Stomach (tissue), 8 donors: ENCODE measurements at regions not wholly inside any gene's neighbourhood (a gene's known extent, or its start where the extent isn't known, plus 50 kb on each side); places are given as distances from the start of the nearest gene placed in this dataset.
A peak's percentile ranks its signal among the peaks of the same experiment; 100 is the strongest.

ENCODE experiments used
- DNase-seq, 2 donors: peaks; one replicate each; pipeline versions ENCODE4 v3.0.0 to v3.0.0-alpha.2; 2013 to 2019
- H3K27ac ChIP-seq, 5 donors: fragments of 200-600 bp in 4 of 5; sonication (generic) in 4 of 5; one replicate each; pipeline ENCODE4 v1.5.1; 2013 to 2019; ENCODE audit warnings: mild to moderate bottlenecking in 1 of 5, moderate library complexity in 1 of 5
- H3K27me3 ChIP-seq, 3 donors: fragments of 200-600 bp; sonication (generic); one replicate each; pipeline ENCODE4 v1.5.1; 2017 to 2019; ENCODE audit warnings: mixed run types in 1 of 3
- H3K36me3 ChIP-seq, 4 donors: fragments of 200-600 bp; sonication (generic); 1 replicate in 3 of 4; 2 replicates in 1 of 4; pipeline ENCODE4 v1.5.1; 2016 to 2019
- H3K4me1 ChIP-seq, 4 donors: fragments of 200-600 bp; sonication (generic); one replicate each; pipeline ENCODE4 v1.5.1; 2016 to 2019
- H3K4me3 ChIP-seq, 4 donors: fragments of 200-600 bp; sonication (generic) in 3 of 4; one replicate each; pipeline ENCODE4 v1.5.1; 2016 to 2019; ENCODE audit warnings: mild to moderate bottlenecking in 1 of 4
- H3K9me3 ChIP-seq, 4 donors: fragments of 200-600 bp; sonication (generic); one replicate each; pipeline ENCODE4 v1.5.1; 2016 to 2019
- EP300 ChIP-seq: sonication (generic); formaldehyde crosslinking; IDR thresholded peaks from one replicate; pipeline ENCODE4 v1.6.1; 2017; ENCODE audit warnings: antibody characterized with exemption
- POLR2A ChIP-seq, 4 donors: fragments of 450-650 bp; IDR thresholded peaks; one replicate each; pipeline ENCODE4 v1.6.1; 2016; ENCODE audit warnings: antibody characterized with exemption in 4 of 4, control low read depth in 2 of 4, mild to moderate bottlenecking in 1 of 4, moderate library complexity in 1 of 4
- POLR2AphosphoS5 ChIP-seq, 3 donors: sonication (generic); formaldehyde crosslinking; IDR thresholded peaks; one replicate each; pipeline ENCODE4 v1.6.1; 2016; ENCODE audit warnings: antibody characterized with exemption in 3 of 3
- WGBS, 5 donors: extraction: QIAGEN DNeasy Blood & Tissue Kit in 3 of 5; methylation state at CpG; one replicate each; pipeline versions ENCODE4 v1.1.5 to v1.1.7; 2013 to 2018; 5-methylcytosine and 5-hydroxymethylcytosine counted together
- intact Hi-C: fragments of 100-400 bp; cut with DNase I; formaldehyde crosslinking; loops from one replicate; pipeline ENCODE4 v1.15.1; 2023; ENCODE audit warnings: low total_unique reads
- TF ChIP-seq, protein P1 (sequence below), 7 experiments: fragments of 450-650 bp in 4 of 7; fragments of 200-600 bp in 3 of 7; sonication (generic) in 3 of 7; IDR thresholded peaks; one replicate each; pipeline ENCODE4 v1.5.1; 2016 to 2019; ENCODE audit warnings: antibody characterized with exemption in 7 of 7, control low read depth in 2 of 7, mild to moderate bottlenecking in 1 of 7
- donor health status: healthy with polysubstance abuse.
- donor health status: Bipolar disorder and iron deficiency.
- donor health status: healthy.

DNA sequence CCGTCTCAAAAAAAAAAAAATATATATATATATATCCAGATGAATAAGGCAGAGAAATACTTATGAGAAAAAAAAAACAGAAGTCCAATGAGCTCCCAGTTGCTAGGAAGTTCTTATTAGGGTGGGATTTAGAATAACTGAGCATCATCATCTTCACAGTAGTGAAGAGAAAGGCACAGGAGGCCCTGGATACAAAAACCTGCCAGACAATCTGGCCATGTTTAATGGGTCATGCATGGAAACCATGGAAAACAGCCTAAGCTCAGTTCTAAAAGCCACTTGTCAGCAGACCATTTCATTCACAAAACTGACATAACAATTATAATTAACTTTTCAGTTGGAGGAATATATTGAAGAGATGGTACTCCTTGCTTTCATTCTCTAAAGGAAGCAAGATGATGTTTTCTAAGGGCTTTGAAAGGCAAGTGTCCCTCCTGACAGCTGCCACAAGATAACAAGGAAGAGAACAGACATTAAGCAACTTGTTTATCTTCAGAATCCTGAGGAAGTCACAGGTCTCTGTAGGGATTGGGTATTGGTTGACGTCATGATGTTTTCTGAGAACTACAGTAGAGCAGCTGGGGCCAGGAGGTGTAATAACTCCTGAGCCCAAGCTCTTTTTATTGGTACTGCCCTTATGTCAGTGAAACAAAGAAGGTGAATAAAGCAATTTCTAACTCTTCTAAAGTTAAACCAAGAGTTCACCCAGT, 463.1 kb downstream of the DMAC1 start:
- WGBS, 5 donors, result 62 to 72% (median 65%) methylated on average over 2 of the region's 2 CpGs
- DNase-seq, result peak in 1 of 2 donors; percentile 45
- intact Hi-C loops, result no loop called here
- H3K27ac ChIP-seq, result no peak overlapping the region
- H3K9me3 ChIP-seq, result no peaks in the 10 kb centered on the region
- H3K4me1 ChIP-seq, result no peaks in the 10 kb centered on the region
- no peak overlapping the region for H3K4me3 ChIP-seq
- H3K27me3 ChIP-seq, result no peaks in the 10 kb centered on the region
- no peak for TF ChIP-seq POLR2A (IDR thresholded peaks at IDR 0.05)
- no peak for TF ChIP-seq POLR2AphosphoS5 (IDR thresholded peaks at IDR 0.05)
- TF ChIP-seq, protein P1, sequence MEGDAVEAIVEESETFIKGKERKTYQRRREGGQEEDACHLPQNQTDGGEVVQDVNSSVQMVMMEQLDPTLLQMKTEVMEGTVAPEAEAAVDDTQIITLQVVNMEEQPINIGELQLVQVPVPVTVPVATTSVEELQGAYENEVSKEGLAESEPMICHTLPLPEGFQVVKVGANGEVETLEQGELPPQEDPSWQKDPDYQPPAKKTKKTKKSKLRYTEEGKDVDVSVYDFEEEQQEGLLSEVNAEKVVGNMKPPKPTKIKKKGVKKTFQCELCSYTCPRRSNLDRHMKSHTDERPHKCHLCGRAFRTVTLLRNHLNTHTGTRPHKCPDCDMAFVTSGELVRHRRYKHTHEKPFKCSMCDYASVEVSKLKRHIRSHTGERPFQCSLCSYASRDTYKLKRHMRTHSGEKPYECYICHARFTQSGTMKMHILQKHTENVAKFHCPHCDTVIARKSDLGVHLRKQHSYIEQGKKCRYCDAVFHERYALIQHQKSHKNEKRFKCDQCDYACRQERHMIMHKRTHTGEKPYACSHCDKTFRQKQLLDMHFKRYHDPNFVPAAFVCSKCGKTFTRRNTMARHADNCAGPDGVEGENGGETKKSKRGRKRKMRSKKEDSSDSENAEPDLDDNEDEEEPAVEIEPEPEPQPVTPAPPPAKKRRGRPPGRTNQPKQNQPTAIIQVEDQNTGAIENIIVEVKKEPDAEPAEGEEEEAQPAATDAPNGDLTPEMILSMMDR (IDR thresholded peaks at IDR 0.05), result no peak
- no peak for TF ChIP-seq EP300
- H3K36me3 ChIP-seq, result no peaks in the 10 kb centered on the region

DNA sequence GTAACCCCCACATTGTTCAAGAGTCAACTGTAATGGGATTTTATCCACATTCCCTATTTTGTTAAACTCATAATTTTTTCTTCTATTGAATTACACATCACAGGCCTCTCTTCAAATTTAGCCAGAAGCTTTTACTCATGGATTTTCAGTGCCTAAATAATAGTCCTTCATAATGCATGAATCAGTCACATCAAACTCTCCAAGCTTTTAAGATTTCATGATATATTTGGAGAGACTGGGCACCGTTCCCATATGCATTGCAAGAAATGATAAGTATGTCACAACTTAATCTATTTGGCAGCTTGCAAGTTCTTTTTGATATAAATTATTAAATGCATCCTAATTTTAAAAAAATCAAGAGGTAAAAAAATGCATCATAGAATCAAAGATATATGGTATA, 465.9 kb downstream of the DMAC1 start:
- WGBS, 5 donors, result 21 to 44% (median 34%) methylated on average over 1 of the region's 1 CpG
- Histone ChIP-seq H3K27me3 (no peaks in the 10 kb centered on the region), H3K9me3 (no peaks in the 10 kb centered on the region), H3K4me3 (no peak overlapping the region), H3K27ac (no peak overlapping the region), H3K36me3 (no peaks in the 10 kb centered on the region), H3K4me1 (no peaks in the 10 kb centered on the region)
- TF ChIP-seq EP300 (no peak), POLR2A (IDR thresholded peaks at IDR 0.05) (no peak), POLR2AphosphoS5 (IDR thresholded peaks at IDR 0.05) (no peak)
- TF ChIP-seq, protein P1 (IDR thresholded peaks at IDR 0.05), result no peak
- intact Hi-C loops, result no loop called here
- peak in 1 of 2 donors; percentile 36 for DNase-seq

DNA sequence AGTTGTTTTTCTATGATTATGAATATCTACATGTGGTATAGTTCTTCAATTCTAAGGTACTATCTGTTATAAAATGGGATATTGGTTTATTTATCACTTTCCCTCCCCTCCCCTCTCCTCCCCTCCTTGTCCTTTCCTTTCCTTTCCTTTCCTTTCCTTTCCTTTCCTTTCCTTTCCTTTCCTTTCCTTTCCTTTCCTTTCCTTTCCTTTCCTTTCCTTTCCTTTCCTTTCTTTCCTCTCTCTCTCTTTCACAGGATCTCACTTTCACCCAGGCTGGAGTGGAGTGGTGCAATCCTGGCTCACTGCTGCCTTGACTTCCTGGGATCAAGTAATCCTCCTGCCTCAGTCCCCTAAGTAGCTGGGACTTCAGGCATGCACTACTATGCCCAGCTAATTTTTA, 466.8 kb downstream of the DMAC1 start:
- H3K27me3 ChIP-seq, result no peaks in the 10 kb centered on the region
- no peak overlapping the region for H3K27ac ChIP-seq
- DNase-seq, result no peak
- H3K9me3 ChIP-seq, result no peaks in the 10 kb centered on the region
- intact Hi-C loops, result no loop called here
- H3K36me3 ChIP-seq, result no peaks in the 10 kb centered on the region
- no peak for TF ChIP-seq EP300
- TF ChIP-seq POLR2A (IDR thresholded peaks at IDR 0.05), result no peak
- TF ChIP-seq, protein P1 (IDR thresholded peaks at IDR 0.05), result no peak
- no peak for TF ChIP-seq POLR2AphosphoS5 (IDR thresholded peaks at IDR 0.05)
- H3K4me3 ChIP-seq, result no peak overlapping the region
- no peaks in the 10 kb centered on the region for H3K4me1 ChIP-seq

DNA sequence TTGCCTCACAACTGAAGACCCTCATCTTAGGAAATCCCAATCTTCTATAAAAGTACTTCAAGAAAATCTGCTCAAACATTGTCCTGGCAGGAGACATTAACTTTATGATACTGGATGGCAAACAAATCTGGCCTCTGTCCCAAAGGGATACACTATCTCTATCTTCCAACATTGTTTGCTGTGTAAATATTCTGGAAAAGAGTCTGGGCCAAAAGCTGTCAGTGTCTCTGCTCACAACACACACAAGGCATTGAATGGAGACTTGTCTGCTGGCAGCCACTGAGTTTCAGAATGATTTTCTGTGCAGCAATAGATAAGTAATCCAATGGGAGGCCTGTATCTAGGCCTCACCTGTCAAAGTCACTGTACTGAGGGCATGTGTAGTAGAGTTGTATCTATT, 471.1 kb downstream of the DMAC1 start:
- TF ChIP-seq, protein P1 (IDR thresholded peaks at IDR 0.05), result no peak
- TF ChIP-seq EP300 (no peak), POLR2AphosphoS5 (IDR thresholded peaks at IDR 0.05) (no peak), POLR2A (IDR thresholded peaks at IDR 0.05) (no peak)
- no peaks in the 10 kb centered on the region for H3K4me1 ChIP-seq
- H3K9me3 ChIP-seq, result no peaks in the 10 kb centered on the region
- H3K27me3 ChIP-seq, result no peaks in the 10 kb centered on the region
- intact Hi-C loops, result no loop called here
- no peak overlapping the region for H3K4me3 ChIP-seq
- H3K36me3 ChIP-seq, result no peaks in the 10 kb centered on the region
- DNase-seq, result no peak
- H3K27ac ChIP-seq, result no peak overlapping the region
